GM12864 (cell line): ENCODE measurements at regions not wholly inside any gene's neighbourhood (a gene's known extent, or its start where the extent isn't known, plus 50 kb on each side); places are given as distances from the start of the nearest gene placed in this dataset.

Experiments
- DNase-seq: peaks from one replicate; pipeline ENCODE4 v3.0.0-alpha.2; 2011; ENCODE audit warnings: low read depth
- H3K4me3 ChIP-seq: 2 replicates; pipeline ENCODE4 v1.5.1; 2011; ENCODE audit warnings: mild to moderate bottlenecking, low read depth, low read length, control low read depth
- TF ChIP-seq, protein P1 (sequence below): IDR thresholded peaks from 2 replicates; pipeline ENCODE4 v1.5.1; 2011; ENCODE audit warnings: low read depth, mild to moderate bottlenecking, moderate library complexity, low read length, control low read depth, inconsistent platforms; ENCODE audit errors: missing control alignments

DNA sequence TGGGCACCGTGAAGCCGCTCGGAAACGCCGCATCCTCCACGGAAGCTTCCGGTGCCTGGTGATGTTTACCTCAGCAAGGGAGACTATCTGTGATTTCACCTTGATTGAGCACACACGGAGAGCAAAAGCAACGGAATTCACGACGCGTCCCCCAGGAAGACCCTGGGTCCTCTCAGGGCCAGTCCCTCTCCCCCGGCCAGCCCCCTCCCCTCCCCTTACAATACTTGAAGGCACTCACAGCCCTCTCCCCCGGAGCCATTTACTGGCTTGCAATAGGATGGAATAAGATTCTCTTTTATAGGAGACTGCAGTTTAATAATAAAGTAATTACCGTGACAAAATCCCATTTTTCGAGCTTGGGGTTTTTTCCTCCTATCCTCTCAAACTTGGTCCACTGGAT is 104.7 kb downstream of the ENGASE start:
- H3K4me3 ChIP-seq = no peak overlapping the region
- TF ChIP-seq, protein P1, sequence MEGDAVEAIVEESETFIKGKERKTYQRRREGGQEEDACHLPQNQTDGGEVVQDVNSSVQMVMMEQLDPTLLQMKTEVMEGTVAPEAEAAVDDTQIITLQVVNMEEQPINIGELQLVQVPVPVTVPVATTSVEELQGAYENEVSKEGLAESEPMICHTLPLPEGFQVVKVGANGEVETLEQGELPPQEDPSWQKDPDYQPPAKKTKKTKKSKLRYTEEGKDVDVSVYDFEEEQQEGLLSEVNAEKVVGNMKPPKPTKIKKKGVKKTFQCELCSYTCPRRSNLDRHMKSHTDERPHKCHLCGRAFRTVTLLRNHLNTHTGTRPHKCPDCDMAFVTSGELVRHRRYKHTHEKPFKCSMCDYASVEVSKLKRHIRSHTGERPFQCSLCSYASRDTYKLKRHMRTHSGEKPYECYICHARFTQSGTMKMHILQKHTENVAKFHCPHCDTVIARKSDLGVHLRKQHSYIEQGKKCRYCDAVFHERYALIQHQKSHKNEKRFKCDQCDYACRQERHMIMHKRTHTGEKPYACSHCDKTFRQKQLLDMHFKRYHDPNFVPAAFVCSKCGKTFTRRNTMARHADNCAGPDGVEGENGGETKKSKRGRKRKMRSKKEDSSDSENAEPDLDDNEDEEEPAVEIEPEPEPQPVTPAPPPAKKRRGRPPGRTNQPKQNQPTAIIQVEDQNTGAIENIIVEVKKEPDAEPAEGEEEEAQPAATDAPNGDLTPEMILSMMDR = no peak
- no peak for DNase-seq

- TF ChIP-seq, protein P1 = no peak
- no peak for DNase-seq
- no peak overlapping the region for H3K4me3 ChIP-seq
Measured at GRCh38 chr17:79177877-79178276, 103.3 kb downstream of the ENGASE start.

DNA sequence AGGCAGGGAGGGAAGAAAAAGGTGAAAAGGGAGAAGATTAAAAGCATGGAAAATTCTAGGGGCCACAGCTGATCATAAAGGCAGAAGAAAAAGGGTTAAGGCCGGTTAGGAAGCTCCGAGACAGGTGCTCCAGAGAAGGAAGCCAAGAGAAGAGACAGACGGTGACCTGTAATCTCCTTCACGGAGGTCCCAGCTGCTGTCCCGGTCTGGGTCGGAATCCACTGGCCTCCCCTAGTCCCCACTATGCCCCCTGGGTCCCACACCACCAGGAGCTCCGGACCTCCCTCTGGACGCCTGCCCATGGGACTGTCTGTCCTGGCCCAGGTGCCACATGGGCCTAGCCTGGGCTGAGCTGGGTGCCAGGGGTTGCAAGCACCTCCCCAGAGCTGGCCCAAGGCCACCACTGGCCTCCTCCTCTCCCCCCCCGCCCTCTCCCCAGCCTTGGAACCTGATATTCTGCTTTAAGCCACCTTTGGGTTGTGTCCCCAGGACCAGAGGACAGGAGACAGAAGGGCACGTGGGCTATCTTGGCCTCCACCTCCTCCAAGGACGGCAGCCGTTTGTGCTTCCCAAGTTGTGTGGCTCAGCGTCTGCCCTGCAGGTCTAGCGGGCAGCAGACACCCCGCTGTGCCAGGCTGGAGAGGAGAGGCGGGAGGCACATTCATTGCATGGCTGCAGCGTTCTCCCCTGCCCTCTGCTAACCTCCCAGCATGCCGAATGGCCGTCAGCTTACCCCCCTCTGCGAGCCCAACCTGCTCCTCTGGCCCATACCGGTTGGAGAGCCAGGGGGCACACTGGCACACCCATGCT is 102.4 kb downstream of the ENGASE start:
- TF ChIP-seq, protein P1 = no peak

DNA sequence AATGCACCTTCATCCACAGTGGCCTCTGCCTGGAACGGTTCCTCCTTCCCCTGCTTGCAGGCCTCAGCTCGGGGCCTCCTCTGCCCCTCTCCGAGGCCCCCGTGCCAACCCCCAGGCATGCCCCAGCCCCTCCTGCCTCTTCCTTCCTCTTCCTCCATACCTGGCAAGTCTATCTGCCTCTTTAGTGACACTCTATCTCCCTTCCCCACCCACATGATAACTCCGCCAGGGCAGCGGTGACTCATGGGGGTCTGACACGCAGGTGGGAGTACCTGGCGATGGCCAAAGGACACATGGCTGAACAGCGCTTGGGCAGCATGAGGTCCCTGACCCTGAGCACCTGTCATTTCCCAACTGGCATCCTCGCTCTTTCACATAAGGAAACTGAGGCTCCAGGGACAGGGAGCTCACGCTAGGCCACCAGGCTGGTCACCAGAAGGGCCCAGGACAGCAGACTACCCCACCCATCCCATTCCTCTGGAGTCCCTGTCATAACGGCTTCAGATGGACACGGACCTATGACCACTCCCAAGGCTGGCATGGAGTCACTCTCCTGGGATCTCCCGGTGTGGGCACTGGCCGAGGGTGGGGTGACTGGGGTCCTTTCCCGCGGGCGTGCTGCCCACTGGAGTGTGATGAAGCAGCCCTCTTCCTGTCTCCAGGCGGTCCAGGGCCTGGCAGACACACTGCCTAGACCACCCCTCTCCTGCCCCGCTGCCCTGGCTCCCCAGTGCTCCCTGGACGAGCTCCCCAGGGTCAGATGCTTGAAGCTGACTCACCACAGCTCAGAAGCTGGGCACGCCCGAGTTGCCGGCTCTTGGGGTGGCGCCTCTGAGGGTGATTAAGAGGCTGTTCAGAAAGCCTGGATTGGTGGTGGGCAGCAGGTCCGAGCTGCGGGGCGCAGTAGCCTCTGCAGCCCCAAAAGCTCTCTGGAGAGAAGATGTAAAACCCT is 100.6 kb downstream of the ENGASE start:
- no peak overlapping the region for H3K4me3 ChIP-seq
- DNase-seq = no peak
- TF ChIP-seq, protein P1 = no peak

More for the DNA sequence above, 102.4 kb downstream of the ENGASE start:
- no peak overlapping the region for H3K4me3 ChIP-seq
- DNase-seq = no peak

GRCh38 chr17:79174193-79174765 is 99.7 kb downstream of the ENGASE start:
- TF ChIP-seq, protein P1 = no peak
- no peak for DNase-seq
- no peak overlapping the region for H3K4me3 ChIP-seq

GRCh38 chr17:79171188-79171587 is 96.6 kb downstream of the ENGASE start:
- TF ChIP-seq, protein P1 = no peak
- no peak for DNase-seq
- no peak overlapping the region for H3K4me3 ChIP-seq
